ENCODE measurements at regions not wholly inside any gene's neighbourhood (a gene's known extent, or its start where the extent isn't known, plus 50 kb on each side); places are given as distances from the start of the nearest gene placed in this dataset.

GRCh38 chr4:26130173-26130572 is 190.6 kb upstream of the RBPJ start:
- H3K4me3 ChIP-seq (ENCODE audit: low read length): no peak overlapping the region
- TF ChIP-seq CTCF (IDR thresholded peaks at IDR 0.05; ENCODE audit: insufficient read depth, low read depth, low read length, missing control alignments): no peak
- no peak for DNase-seq (ENCODE audit: low read depth)

GRCh38 chr4:26130841-26131432 is 189.9 kb upstream of the RBPJ start:
- H3K4me3 ChIP-seq (ENCODE audit: low read length): no peak overlapping the region
- no peak for TF ChIP-seq CTCF (IDR thresholded peaks at IDR 0.05; ENCODE audit: insufficient read depth, low read depth, low read length, missing control alignments)
- DNase-seq (ENCODE audit: low read depth): no peak

GRCh38 chr4:26131711-26132110 is 189.1 kb upstream of the RBPJ start:
- no peak for DNase-seq (ENCODE audit: low read depth)

GRCh38 chr4:26132858-26133257 is 188.0 kb upstream of the RBPJ start:
- TF ChIP-seq CTCF (IDR thresholded peaks at IDR 0.05; ENCODE audit: insufficient read depth, low read depth, low read length, missing control alignments): peak; percentile 25
- H3K4me3 ChIP-seq (ENCODE audit: low read length): no peak overlapping the region
- DNase-seq (ENCODE audit: low read depth): no peak

More at GRCh38 chr4:26131711-26132110, 189.1 kb upstream of the RBPJ start:
- TF ChIP-seq CTCF (IDR thresholded peaks at IDR 0.05; ENCODE audit: insufficient read depth, low read depth, low read length, missing control alignments): no peak
- no peak overlapping the region for H3K4me3 ChIP-seq (ENCODE audit: low read length)

- no peak for DNase-seq (ENCODE audit: low read depth)
- TF ChIP-seq CTCF (IDR thresholded peaks at IDR 0.05; ENCODE audit: insufficient read depth, low read depth, low read length, missing control alignments): no peak
- no peak overlapping the region for H3K4me3 ChIP-seq (ENCODE audit: low read length)
Observed at GRCh38 chr4:26133840-26134239, 187.0 kb upstream of the RBPJ start.

- DNase-seq (ENCODE audit: low read depth): no peak
- no peak for TF ChIP-seq CTCF (IDR thresholded peaks at IDR 0.05; ENCODE audit: insufficient read depth, low read depth, low read length, missing control alignments)
- no peak overlapping the region for H3K4me3 ChIP-seq (ENCODE audit: low read length)
Observed at GRCh38 chr4:26135331-26135730, 185.5 kb upstream of the RBPJ start.

- TF ChIP-seq CTCF (IDR thresholded peaks at IDR 0.05; ENCODE audit: insufficient read depth, low read depth, low read length, missing control alignments): no peak
- no peak overlapping the region for H3K4me3 ChIP-seq (ENCODE audit: low read length)
- no peak for DNase-seq (ENCODE audit: low read depth)
Observed at GRCh38 chr4:26136615-26137014, 184.2 kb upstream of the RBPJ start.
